ENCODE measurements at regions not wholly inside any gene's neighbourhood (a gene's known extent, or its start where the extent isn't known, plus 50 kb on each side); places are given as distances from the start of the nearest gene placed in this dataset.

- CTCF ChIA-PET (ENCODE audit: low intra/inter-chr PET ratio, low total read pairs): no interaction called here
- POLR2A ChIA-PET: no interaction called here
Observed at GRCh38 chr11:104524254-104524653, 360.3 kb upstream of the PDGFD start.

More at GRCh38 chr11:104524254-104524653, 360.3 kb upstream of the PDGFD start:
- TF ChIP-seq ZNF614 (CRISPR knock-in tag; IDR thresholded peaks at IDR 0.05; ENCODE audit: borderline replicate concordance) (no peak), RFX1 (IDR thresholded peaks at IDR 0.05) (no peak), MAF1 (CRISPR knock-in tag; IDR thresholded peaks at IDR 0.05; ENCODE audit: borderline replicate concordance) (no peak), ATF7-NPFF (CRISPR knock-in tag; IDR thresholded peaks at IDR 0.05; ENCODE audit: low read depth) (no peak), PHB2 (IDR thresholded peaks at IDR 0.05; ENCODE audit: partially characterized antibody) (no peak), ZNF589 (CRISPR knock-in tag; conservative IDR thresholded peaks at IDR 0.05) (no peak), ZBTB37 (CRISPR knock-in tag; IDR thresholded peaks at IDR 0.05) (no peak), ZNF446 (CRISPR knock-in tag; IDR thresholded peaks at IDR 0.05) (no peak), FOXK2 (IDR thresholded peaks at IDR 0.05) (no peak), PRPF4 (IDR thresholded peaks at IDR 0.05; ENCODE audit: low read depth, low read length, poor library complexity, severe bottlenecking) (no peak), ZNF513 (CRISPR knock-in tag; conservative IDR thresholded peaks at IDR 0.05) (no peak), ZNF576 (CRISPR knock-in tag; IDR thresholded peaks at IDR 0.05) (no peak), KLF16 (CRISPR knock-in tag; IDR thresholded peaks at IDR 0.05) (no peak), MBNL3 (CRISPR knock-in tag; conservative IDR thresholded peaks at IDR 0.05) (no peak), TP53 (CRISPR knock-in tag; conservative IDR thresholded peaks at IDR 0.05) (no peak), ZSCAN9 (CRISPR knock-in tag; IDR thresholded peaks at IDR 0.05; ENCODE audit: borderline replicate concordance) (no peak), IKZF1 (IDR thresholded peaks at IDR 0.05) (no peak), ZBTB7B (CRISPR knock-in tag; IDR thresholded peaks at IDR 0.05) (no peak), USF2 (IDR thresholded peaks at IDR 0.05; ENCODE audit: low read depth, low read length) (no peak), USF2 (CRISPR knock-in tag; IDR thresholded peaks at IDR 0.05; ENCODE audit: borderline replicate concordance) (no peak)
- intact Hi-C loops (cut with micrococcal nuclease; ENCODE audit: unreplicated experiment) (no loop called here), in situ Hi-C loops (cut with HindIII; ENCODE audit: extremely low pct_ligation_motif_present, low pct_unique_long_range_greater_than_20kb) (no loop called here)
- Histone ChIP-seq H3K36me3 (replicated peaks in 1 of 2; ENCODE audit: control insufficient read depth in 1 of 2, insufficient read depth in 2 of 2, low read length in 2 of 2) (no peaks in the 10 kb centered on the region), H3K4me2 (ENCODE audit: low read depth, low read length) (no peak overlapping the region), H3K27ac (ENCODE audit: extremely low read length, insufficient read depth, low read length) (no peak overlapping the region), H3K9ac (ENCODE audit: insufficient read depth, low read depth, low read length) (no peak overlapping the region), H3K79me2 (ENCODE audit: insufficient read depth, low read length) (no peaks in the 10 kb centered on the region), H3K27me3 (ENCODE audit: control insufficient read depth in 1 of 2, insufficient read depth in 2 of 2, low read length in 2 of 2) (no peaks in the 10 kb centered on the region), H2AFZ (ENCODE audit: low read length) (no peak overlapping the region), H4K20me1 (ENCODE audit: insufficient read depth, low read length) (no peaks in the 10 kb centered on the region), H3K4me3 (replicated peaks in 1 of 3; ENCODE audit: insufficient read depth in 1 of 3, low read depth in 2 of 3, low read length in 3 of 3) (no peak overlapping the region), H3K4me1 (ENCODE audit: insufficient read depth, low read length) (no peaks in the 10 kb centered on the region), H3K9me3 (ENCODE audit: low read length) (no peaks in the 10 kb centered on the region)
- FAIRE-seq (no peak), DNase-seq (ENCODE audit: low spot score) (no peak), ATAC-seq (no peak)
- no TSS peak for BruUV-seq (replicated peaks)
